ENCODE measurements at regions not wholly inside any gene's neighbourhood (a gene's known extent, or its start where the extent isn't known, plus 50 kb on each side); places are given as distances from the start of the nearest gene placed in this dataset.
A peak's percentile ranks its signal among the peaks of the same experiment; 100 is the strongest.

- peak; percentile 78 for TF ChIP-seq MAX (IDR thresholded peaks at IDR 0.05)
- TF ChIP-seq GABPA (IDR thresholded peaks at IDR 0.05 in 1 of 2, conservative IDR thresholded peaks at IDR 0.05 in 1 of 2), result no peak
- no peak for TF ChIP-seq TAF1 (conservative IDR thresholded peaks at IDR 0.05)
Measured at GRCh38 chr7:96415293-96415940, 93.5 kb upstream of the SLC25A13 start (continued).

- Histone ChIP-seq H3K27ac (ENCODE audit: low read depth in 1 of 2, low read length in 2 of 2) (peak overlapping the region; percentile 57 to 70), H3K4me1 (ENCODE audit: control insufficient read depth in 4 of 4, insufficient read depth in 4 of 4, low read length in 3 of 4) (peaks cover 4 to 28% (median 25%) of the 10 kb centered on the region in 4 donors), H3K9ac (ENCODE audit: low read depth in 1 of 2, low read length in 2 of 2) (no peak overlapping the region), H3K36me3 (ENCODE audit: control insufficient read depth in 4 of 4, insufficient read depth in 3 of 4, low read depth in 1 of 4, low read length in 3 of 4) (no peaks in the 10 kb centered on the region), H3K4me3 (ENCODE audit: low read depth in 1 of 3, low read length in 3 of 3) (no peak overlapping the region), H3K27me3 (ENCODE audit: control insufficient read depth in 4 of 4, insufficient read depth in 4 of 4, low read length in 3 of 4) (no peaks in the 10 kb centered on the region), H3K9me3 (ENCODE audit: control insufficient read depth in 4 of 4, low read length in 3 of 4) (no peaks in the 10 kb centered on the region)
- peak; percentile 37 for DNase-seq (ENCODE audit: low spot score)
- TF ChIP-seq ZBTB33 (IDR thresholded peaks at IDR 0.05), result no peak
- peak; percentile 34 for TF ChIP-seq YY1 (IDR thresholded peaks at IDR 0.05)
- TF ChIP-seq RXRA (IDR thresholded peaks at IDR 0.05), result no peak
- no peak for TF ChIP-seq FOXA2 (IDR thresholded peaks at IDR 0.05)
- TF ChIP-seq NR2F2 (IDR thresholded peaks at IDR 0.05), result no peak
- no peak for TF ChIP-seq TAF1 (conservative IDR thresholded peaks at IDR 0.05)
- no peak for TF ChIP-seq MAX (IDR thresholded peaks at IDR 0.05)
- TF ChIP-seq GABPA (IDR thresholded peaks at IDR 0.05 in 1 of 2, conservative IDR thresholded peaks at IDR 0.05 in 1 of 2), result no peak
- TF ChIP-seq REST (IDR thresholded peaks at IDR 0.05), result no peak
- TF ChIP-seq FOXA1 (IDR thresholded peaks at IDR 0.05), result no peak
- no peak for TF ChIP-seq JUND (IDR thresholded peaks at IDR 0.05)
- TF ChIP-seq CTCF (IDR thresholded peaks at IDR 0.05; ENCODE audit: low read depth, low read length, missing input control), result peak; percentile 82
- no peak for TF ChIP-seq HNF4A (conservative IDR thresholded peaks at IDR 0.05)
- TF ChIP-seq EGR1 (IDR thresholded peaks at IDR 0.05; ENCODE audit: low read depth in 2 of 2), result no peak
- TF ChIP-seq RAD21 (IDR thresholded peaks at IDR 0.05), result peak; percentile 93 to 96
- no peak for TF ChIP-seq SP1 (IDR thresholded peaks at IDR 0.05)
- TF ChIP-seq ATF3 (IDR thresholded peaks at IDR 0.05), result peak; percentile 57
- no peak for TF ChIP-seq HNF4G (IDR thresholded peaks at IDR 0.05)
- 24% methylated on average over 3 of the region's 3 CpGs for WGBS
Measured at GRCh38 chr7:96414931-96415292, 93.0 kb upstream of the SLC25A13 start.

Measured in liver (tissue), 8 donors.